NCI-H187 (cell line): ENCODE measurements at regions not wholly inside any gene's neighbourhood (a gene's known extent, or its start where the extent isn't known, plus 50 kb on each side); places are given as distances from the start of the nearest gene placed in this dataset.

ENCODE experiments used
- DNase-seq, 2 experiments: peaks; one replicate each; lab custom pipeline; 2025; lab: John Stamatoyannopoulos, UW

GRCh38 chr12:115355301-115355700 lies 671.3 kb upstream of the TBX3 start:
- no peak for DNase-seq

DNA sequence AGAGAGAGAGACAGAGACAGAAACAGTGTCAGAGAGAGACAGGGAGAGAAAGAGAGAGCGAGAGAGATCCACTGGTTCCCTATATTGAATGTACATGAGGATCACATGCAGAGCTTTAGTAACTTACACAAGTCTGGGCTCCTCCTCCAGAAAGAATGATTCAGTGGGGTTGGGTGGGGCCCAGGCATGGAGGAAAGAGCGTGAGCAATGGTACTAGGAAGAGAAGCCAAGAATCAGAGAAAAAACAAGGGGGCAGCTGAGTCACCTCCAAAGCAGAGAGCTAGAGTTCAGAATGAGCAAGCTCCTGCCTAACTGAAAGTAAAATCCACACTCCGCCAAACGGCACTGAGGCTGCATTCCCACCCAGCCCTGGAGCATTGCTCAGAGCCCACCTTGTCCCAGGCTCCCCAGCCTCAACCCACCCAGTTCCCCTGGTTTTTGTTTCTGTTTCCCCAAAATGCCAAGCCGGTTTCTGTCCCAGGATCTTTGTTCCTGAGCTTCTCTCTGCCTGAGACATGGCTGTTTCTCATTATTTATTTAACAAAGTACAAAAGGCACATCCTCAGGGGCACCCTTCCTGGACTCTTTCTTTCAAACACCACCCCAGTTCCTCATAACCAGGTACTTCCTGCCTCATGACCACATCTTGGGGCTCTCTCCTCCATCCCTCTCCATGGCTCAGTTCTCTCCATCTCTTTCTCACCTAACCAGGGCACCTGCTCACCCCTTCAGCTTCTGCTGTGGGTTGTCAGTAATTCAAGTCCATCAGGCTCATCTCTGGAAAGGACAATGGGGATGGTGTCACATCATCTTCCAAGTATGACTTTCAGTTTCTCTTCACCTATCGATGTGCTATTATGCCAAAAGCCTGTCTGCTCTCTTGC lies 670.3 kb upstream of the TBX3 start:
- no peak for DNase-seq

- no peak for DNase-seq
Measured at GRCh38 chr12:115353467-115353866, 669.5 kb upstream of the TBX3 start.

DNA sequence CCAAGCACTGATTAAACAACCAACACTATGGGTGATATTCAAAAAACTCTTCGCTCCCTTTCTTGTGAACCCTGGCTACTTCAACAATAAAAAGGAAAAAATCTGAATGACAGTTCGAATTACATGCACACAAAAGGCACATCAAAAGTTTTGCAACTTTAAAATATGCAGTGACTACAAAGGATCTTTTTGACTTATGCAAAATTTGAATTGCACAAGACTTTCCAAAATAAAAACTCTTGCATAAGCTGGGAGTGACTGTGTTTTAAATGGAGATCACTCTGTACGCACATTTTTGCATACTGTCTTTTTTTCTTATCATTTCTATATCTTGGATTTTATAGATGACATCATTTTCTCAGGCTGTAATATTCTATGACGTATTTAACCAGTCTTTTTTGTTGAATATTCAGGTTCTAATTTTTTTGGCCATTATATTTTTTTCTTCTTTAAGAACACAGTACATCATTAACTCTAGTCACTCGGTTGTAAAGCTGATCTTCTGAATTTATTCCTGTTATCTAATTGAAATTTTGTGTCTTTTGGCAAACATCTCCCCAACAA lies 667.6 kb upstream of the TBX3 start:
- DNase-seq, result no peak

DNA sequence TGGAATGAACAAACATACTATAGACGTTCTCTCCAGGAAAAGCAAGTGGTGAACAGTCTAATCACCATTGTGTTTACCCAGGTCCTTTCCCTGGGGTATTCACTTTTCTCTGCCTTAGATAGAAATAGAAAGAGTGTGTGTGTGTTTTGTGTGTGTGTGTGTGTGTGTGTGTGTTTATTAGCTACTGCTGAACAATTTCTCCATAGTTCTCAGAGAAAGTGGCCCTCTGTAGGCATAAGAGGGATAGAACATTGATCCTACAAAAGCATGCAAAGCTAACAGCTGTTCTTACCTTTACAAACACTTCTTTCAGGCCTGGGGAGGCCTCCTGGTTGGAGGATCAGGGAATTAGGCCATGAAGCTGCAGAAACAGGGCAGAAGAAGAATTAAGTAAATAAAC lies 665.7 kb upstream of the TBX3 start:
- no peak for DNase-seq

DNA sequence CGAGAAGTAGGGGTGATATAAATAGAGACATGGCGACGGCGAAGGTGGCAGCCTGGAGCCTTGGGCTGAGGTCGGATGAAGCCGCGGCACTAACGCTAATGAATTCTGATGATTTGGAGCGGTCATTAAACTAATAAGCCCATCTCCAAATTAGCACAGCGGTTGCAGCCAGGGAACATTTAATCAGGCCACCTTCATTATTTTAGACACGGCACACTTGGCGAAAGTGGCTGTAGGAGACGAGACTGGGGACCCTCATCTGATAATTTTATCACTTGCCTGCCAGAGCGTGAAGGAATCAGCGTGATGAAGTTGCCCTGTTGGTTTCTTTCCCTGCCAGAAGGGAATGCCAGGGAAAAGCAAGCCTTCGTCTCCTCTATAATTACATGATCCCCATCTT lies 664.3 kb upstream of the TBX3 start:
- DNase-seq, result no peak

DNA sequence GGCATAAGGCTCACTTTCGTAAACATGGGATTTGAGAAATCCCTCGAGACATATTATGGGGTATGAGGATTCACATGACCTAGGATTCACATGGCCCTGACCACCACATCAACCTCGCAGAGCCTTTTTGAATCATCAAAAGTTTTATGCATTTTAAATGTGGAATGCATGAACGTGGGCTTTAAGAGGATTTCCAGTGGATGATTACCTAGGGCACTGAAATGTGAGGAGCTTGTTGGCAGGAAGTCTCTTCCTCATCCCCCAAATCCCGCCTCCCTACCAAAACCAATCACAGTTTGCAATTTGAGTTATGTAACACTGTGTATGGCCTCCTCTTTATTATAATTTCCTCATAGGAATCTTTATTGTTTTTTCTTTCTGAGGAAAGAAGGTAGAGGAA lies 659.6 kb upstream of the TBX3 start:
- no peak for DNase-seq

- DNase-seq, result no peak
Measured at GRCh38 chr12:115343008-115343407, 659.0 kb upstream of the TBX3 start.

DNA sequence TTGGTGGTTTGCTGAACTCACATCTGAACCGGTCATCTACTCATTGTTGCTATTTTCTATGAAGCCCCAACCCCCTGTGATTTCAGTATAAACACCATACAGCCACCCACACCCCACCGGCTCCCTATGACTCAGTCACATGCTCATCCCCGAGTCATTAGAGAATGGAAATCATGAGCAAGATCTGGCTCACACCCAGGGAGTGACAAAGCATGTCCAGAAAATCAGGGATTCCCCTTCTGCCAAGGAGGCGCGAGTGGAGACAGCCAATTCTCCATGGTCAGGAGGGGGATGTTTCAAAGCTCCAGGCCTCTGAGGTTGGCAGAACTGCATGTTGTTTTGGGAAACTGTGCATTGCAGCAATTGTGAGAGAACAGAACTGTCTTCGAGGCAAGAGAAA lies 657.5 kb upstream of the TBX3 start:
- DNase-seq, result no peak

DNA sequence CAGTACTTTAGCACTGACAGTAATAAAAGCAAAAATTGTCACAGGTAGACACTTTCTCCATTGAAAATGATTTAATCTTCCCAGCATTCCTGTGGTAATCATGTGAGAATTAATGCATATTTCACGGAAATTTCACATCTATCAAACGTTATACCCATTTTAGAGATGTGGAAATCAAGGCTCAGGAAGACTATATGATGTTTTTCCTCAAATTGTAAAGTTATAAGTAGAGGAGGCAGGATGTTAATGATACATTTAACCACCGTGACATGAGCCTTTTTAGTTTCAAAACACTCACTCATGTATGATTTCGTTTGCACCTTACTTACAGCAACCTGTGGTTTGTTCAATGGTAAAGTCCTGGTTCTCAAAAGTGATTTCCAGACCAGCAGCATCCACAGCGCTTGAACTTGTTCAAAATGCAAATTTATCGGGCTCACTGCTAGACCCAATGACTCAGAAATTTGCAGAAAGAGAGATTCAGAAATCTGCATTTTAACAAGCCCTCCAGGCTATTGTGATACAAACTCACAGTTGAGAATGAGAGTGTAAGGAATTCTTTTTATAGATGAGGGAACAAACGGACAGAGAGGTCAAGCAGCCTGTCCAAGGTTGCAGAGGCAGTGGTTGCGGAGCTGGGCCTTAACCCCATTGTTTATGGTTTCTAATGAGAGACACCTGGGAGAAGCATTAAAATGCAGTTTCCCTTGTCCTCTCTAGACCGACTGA lies 654.8 kb upstream of the TBX3 start:
- DNase-seq, result no peak

GRCh38 chr12:115337693-115338543 lies 653.9 kb upstream of the TBX3 start:
- peak; percentile 82 to 89 for DNase-seq

- DNase-seq, result no peak
Measured at GRCh38 chr12:115336506-115336905, 652.5 kb upstream of the TBX3 start.

DNA sequence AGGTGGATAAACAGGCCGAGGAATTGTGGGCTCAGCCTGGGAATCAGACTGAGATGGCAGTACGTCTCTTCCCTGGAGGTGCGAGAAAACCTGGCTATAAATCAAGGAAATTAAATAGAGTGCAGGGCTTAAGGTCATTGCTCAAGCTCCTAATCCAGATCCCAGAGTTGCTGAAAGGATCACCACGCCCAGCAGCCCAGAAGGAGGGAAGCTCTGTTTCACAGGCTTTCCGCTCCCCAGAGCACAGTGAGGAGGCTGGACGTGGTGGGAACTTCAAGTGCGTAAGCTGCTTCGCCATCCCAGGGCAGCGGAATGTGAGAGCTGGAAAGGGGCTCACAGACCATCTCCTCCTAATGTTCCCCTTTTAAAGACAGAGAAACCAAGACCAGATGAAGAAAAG lies 651.6 kb upstream of the TBX3 start:
- no peak for DNase-seq

- no peak for DNase-seq
Measured at GRCh38 chr12:115335048-115335447, 651.1 kb upstream of the TBX3 start.

- DNase-seq, result no peak
Measured at GRCh38 chr12:115332945-115333344, 649.0 kb upstream of the TBX3 start.

GRCh38 chr12:115325858-115326257 lies 641.9 kb upstream of the TBX3 start:
- DNase-seq, result no peak

DNA sequence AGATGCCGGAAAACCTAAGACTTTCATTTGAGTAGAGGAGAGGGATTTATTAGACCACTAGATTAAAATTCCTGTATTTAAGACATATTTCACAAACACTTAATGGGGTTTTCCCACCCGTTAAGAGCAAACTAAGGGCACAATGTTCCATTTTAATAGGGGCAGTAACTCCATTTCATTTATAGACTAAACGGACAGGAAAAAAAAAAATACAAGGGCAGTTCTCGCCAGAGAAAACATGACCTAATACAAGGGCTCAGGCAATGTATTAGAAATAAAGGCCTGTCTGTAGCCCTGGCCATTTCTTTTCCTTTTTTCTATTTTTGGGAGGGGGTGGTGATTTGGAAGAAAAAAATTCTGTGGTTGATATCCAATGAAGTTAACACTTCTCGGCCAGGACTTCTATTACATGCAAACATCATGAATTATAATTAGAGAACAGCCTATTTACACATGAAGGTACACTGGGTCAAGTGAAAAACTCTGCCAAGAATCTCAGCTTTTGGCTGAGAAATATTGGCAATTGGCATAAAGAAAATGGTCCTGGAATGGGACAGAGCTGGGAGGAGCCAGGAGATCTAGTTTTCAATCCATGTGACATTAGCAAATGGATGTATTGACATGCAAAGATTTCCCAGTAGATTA lies 641.1 kb upstream of the TBX3 start:
- no peak for DNase-seq

- DNase-seq, result no peak
Measured at GRCh38 chr12:115323223-115323905, 639.4 kb upstream of the TBX3 start.

- no peak for DNase-seq
Measured at GRCh38 chr12:115322275-115322674, 638.3 kb upstream of the TBX3 start.

GRCh38 chr12:115320967-115321366 lies 637.0 kb upstream of the TBX3 start:
- DNase-seq, result no peak

GRCh38 chr12:115320451-115320850 lies 636.5 kb upstream of the TBX3 start:
- DNase-seq, result no peak
